HEK293 (cell line): ENCODE measurements at regions not wholly inside any gene's neighbourhood (a gene's known extent, or its start where the extent isn't known, plus 50 kb on each side); places are given as distances from the start of the nearest gene placed in this dataset.

Experiments used
- CTCF ChIA-PET: fragments of 350-600 bp; formaldehyde crosslinking; extraction: SDS; loops from one replicate; lab custom pipeline; 2021; ENCODE audit warnings: antibody characterized with exemption; lab: Yijun Ruan, JAX
- POLR2A ChIA-PET: fragments of 300-600 bp; formaldehyde crosslinking; extraction: SDS; loops from one replicate; lab custom pipeline; 2020; ENCODE audit warnings: antibody characterized with exemption, inconsistent platforms; lab: Yijun Ruan, JAX
- H3K27ac ChIP-seq: fragments of 200-500 bp; sonication (Bioruptor generic); 2 replicates; pipeline ENCODE4 v1.5.1; 2014; ENCODE audit warnings: low read depth, low read length, control low read depth, inconsistent platforms; ENCODE audit errors: extremely low read depth
- H3K36me3 ChIP-seq, 2 experiments: fragments of 200-500 bp in 1 of 2; sonication (Bioruptor generic) in 1 of 2; 1 replicate in 1 of 2; 2 replicates in 1 of 2; pipeline ENCODE4 v1.5.1; 2014 to 2017; ENCODE audit warnings: inconsistent platforms in 2 of 2, low read length in 2 of 2; ENCODE audit not compliant: control insufficient read depth in 2 of 2, insufficient read depth in 1 of 2
- H3K4me1 ChIP-seq: fragments of 200-500 bp; sonication (Bioruptor generic); 2 replicates; pipeline ENCODE4 v1.5.1; 2014; ENCODE audit warnings: mild to moderate bottlenecking, low read length, inconsistent platforms; ENCODE audit not compliant: control insufficient read depth, insufficient read depth
- H3K4me3 ChIP-seq: 2 replicates; pipeline ENCODE4 v1.5.1; 2011; ENCODE audit warnings: low read depth, mild to moderate bottlenecking, control low read depth, low read length, moderate library complexity
- H3K9me3 ChIP-seq: fragments of 200-500 bp; sonication (Bioruptor generic); 2 replicates; pipeline ENCODE4 v1.5.1; 2014; ENCODE audit warnings: low read depth, low read length, inconsistent platforms; ENCODE audit not compliant: control insufficient read depth, insufficient read depth
- ELK4 ChIP-seq: IDR thresholded peaks from 2 replicates; pipeline ENCODE4 v1.6.1; 2011; ENCODE audit warnings: mild to moderate bottlenecking, low read depth, low read length, borderline replicate concordance
- FEZF1 ChIP-seq: fragments of 450-650 bp; formaldehyde crosslinking; IDR thresholded peaks from 2 replicates; pipeline ENCODE4 v1.5.1; 2016; ENCODE audit warnings: missing biosample characterization, missing genetic modification characterization
- HOXD13 ChIP-seq: sonication (generic); formaldehyde crosslinking; IDR thresholded peaks from 2 replicates; pipeline ENCODE4 v1.8.0; 2022; ENCODE audit warnings: missing genetic modification reagents, borderline replicate concordance
- KLF17 ChIP-seq: fragments of 450-650 bp; formaldehyde crosslinking; IDR thresholded peaks from 2 replicates; pipeline ENCODE4 v1.5.1; 2016; ENCODE audit warnings: missing biosample characterization, missing genetic modification characterization
- PRDM1 ChIP-seq: fragments of 450-650 bp; formaldehyde crosslinking; IDR thresholded peaks from 2 replicates; pipeline ENCODE4; 2016; ENCODE audit warnings: missing biosample characterization, missing genetic modification characterization
- RBAK ChIP-seq: fragments of 450-650 bp; formaldehyde crosslinking; IDR thresholded peaks from 2 replicates; pipeline ENCODE4 v1.5.1; 2016; ENCODE audit warnings: missing biosample characterization, missing genetic modification characterization
- SETDB1 ChIP-seq: IDR thresholded peaks from one replicate; pipeline ENCODE4 v1.6.1; 2017; ENCODE audit warnings: mild to moderate bottlenecking, low read length, moderate library complexity, mixed read lengths; ENCODE audit not compliant: insufficient read length
- ZIC2 ChIP-seq: fragments of 450-650 bp; formaldehyde crosslinking; IDR thresholded peaks from 2 replicates; pipeline ENCODE4 v1.5.1; 2016; ENCODE audit warnings: missing biosample characterization, missing genetic modification characterization
- ZNF175 ChIP-seq: fragments of 450-650 bp; formaldehyde crosslinking; IDR thresholded peaks from 2 replicates; pipeline ENCODE4 v1.5.1; 2016; ENCODE audit warnings: missing biosample characterization, missing genetic modification characterization
- ZNF223 ChIP-seq: fragments of 450-650 bp; formaldehyde crosslinking; IDR thresholded peaks from 2 replicates; pipeline ENCODE4 v1.5.1; 2016; ENCODE audit warnings: missing biosample characterization, missing genetic modification characterization
- ZNF302 ChIP-seq: fragments of 450-650 bp; formaldehyde crosslinking; IDR thresholded peaks from 2 replicates; pipeline ENCODE4 v1.5.1; 2016; ENCODE audit warnings: missing biosample characterization, missing genetic modification characterization, low read depth
- ZNF311 ChIP-seq: fragments of 450-650 bp; formaldehyde crosslinking; IDR thresholded peaks from 2 replicates; pipeline ENCODE4 v1.5.1; 2017; ENCODE audit warnings: missing biosample characterization, missing genetic modification characterization, borderline replicate concordance
- ZNF335 ChIP-seq: fragments of 450-650 bp; formaldehyde crosslinking; conservative IDR thresholded peaks from 2 replicates; pipeline ENCODE4 v1.5.1; 2016; ENCODE audit warnings: missing biosample characterization, missing genetic modification characterization
- ZNF341 ChIP-seq: fragments of 450-650 bp; formaldehyde crosslinking; IDR thresholded peaks from 2 replicates; pipeline ENCODE4; 2016; ENCODE audit warnings: low read depth, missing biosample characterization, missing genetic modification characterization
- ZNF398 ChIP-seq: fragments of 450-650 bp; formaldehyde crosslinking; IDR thresholded peaks from 2 replicates; pipeline ENCODE4 v1.5.1; 2017; ENCODE audit warnings: missing biosample characterization, missing genetic modification characterization
- ZNF549 ChIP-seq: fragments of 450-650 bp; IDR thresholded peaks from 2 replicates; pipeline ENCODE4 v1.5.1; 2018; ENCODE audit warnings: missing biosample characterization, missing genetic modification characterization, mild to moderate bottlenecking, inconsistent platforms, moderate library complexity
- ZNF560 ChIP-seq: fragments of 450-650 bp; formaldehyde crosslinking; IDR thresholded peaks from 2 replicates; pipeline ENCODE4 v1.5.1; 2017; ENCODE audit warnings: missing biosample characterization, missing genetic modification characterization, borderline replicate concordance
- ZNF600 ChIP-seq: fragments of 450-650 bp; formaldehyde crosslinking; IDR thresholded peaks from 2 replicates; pipeline ENCODE4 v1.5.1; 2016; ENCODE audit warnings: missing biosample characterization, missing genetic modification characterization
- ZNF670 ChIP-seq: fragments of 450-650 bp; formaldehyde crosslinking; IDR thresholded peaks from 2 replicates; pipeline ENCODE4 v1.5.1; 2016; ENCODE audit warnings: missing biosample characterization, missing genetic modification characterization, low read depth
- ZNF785 ChIP-seq: fragments of 450-650 bp; formaldehyde crosslinking; IDR thresholded peaks from 2 replicates; pipeline ENCODE4 v1.5.1; 2016; ENCODE audit warnings: missing biosample characterization, missing genetic modification characterization
- ZXDB ChIP-seq: fragments of 450-650 bp; formaldehyde crosslinking; IDR thresholded peaks from 2 replicates; pipeline ENCODE4 v1.5.1; 2016; ENCODE audit warnings: missing biosample characterization, missing genetic modification characterization

- TF ChIP-seq ZNF560 (tag by site-specific recombination) (no peak), ZNF335 (tag by site-specific recombination) (no peak), ZNF223 (no peak), PRDM1 (no peak), ZNF785 (no peak), ZNF398 (tag by site-specific recombination) (no peak)
Observed at GRCh38 chr5:112626715-112627114, 111.0 kb upstream of the APC start (continued).

- no peaks in the 10 kb centered on the region for H3K36me3 ChIP-seq
- CTCF ChIA-PET: interaction anchor here (1.2 kb wide), 1 partner anchor 17 kb away, joined by 4 read pairs; no protein-coding TSS in a partner anchor
Observed at GRCh38 chr5:112628214-112628980, 109.3 kb upstream of the APC start.

GRCh38 chr5:112630246-112631009 lies 107.3 kb upstream of the APC start:
- POLR2A ChIA-PET: no interaction called here

More at GRCh38 chr5:112628214-112628980, 109.3 kb upstream of the APC start:
- POLR2A ChIA-PET: interaction anchor here (0.7 kb wide), 1 partner anchor 95 kb away, joined by 7 read pairs; no protein-coding TSS in a partner anchor
- Histone ChIP-seq H3K4me3 (no peak overlapping the region), H3K9me3 (no peaks in the 10 kb centered on the region), H3K27ac (no peak overlapping the region), H3K4me1 (peaks cover 5% of the 10 kb centered on the region; the same call in 1 of the 2 replicates)
- no peak for TF ChIP-seq RBAK (tag by site-specific recombination)
- peak; percentile 35; the same call in 1 of the 2 replicates for TF ChIP-seq ZIC2 (tag by site-specific recombination)
- TF ChIP-seq ZNF302: no peak
- TF ChIP-seq ZXDB (tag by site-specific recombination): no peak
- TF ChIP-seq PRDM1: 0 out of 2 replicates have a peak, but pooled peaks have one; percentile 28
- 0 out of 2 replicates have a peak, but pooled peaks have one; percentile 26 for TF ChIP-seq FEZF1
- TF ChIP-seq ZNF670 (tag by site-specific recombination): no peak
- no peak for TF ChIP-seq ZNF600 (tag by site-specific recombination)

More at GRCh38 chr5:112630246-112631009, 107.3 kb upstream of the APC start:
- no peak overlapping the region for H3K27ac ChIP-seq
- CTCF ChIA-PET: no interaction called here
- TF ChIP-seq ZNF549 (tag by site-specific recombination): no peak
- TF ChIP-seq ZNF341: no peak
- TF ChIP-seq ZNF335 (tag by site-specific recombination): no peak
- no peak for TF ChIP-seq KLF17 (tag by site-specific recombination)
- TF ChIP-seq HOXD13: peak; percentile 62; the same call in 1 of the 2 replicates
- no peak for TF ChIP-seq ELK4
- no peak for TF ChIP-seq ZNF311 (tag by site-specific recombination)
- no peak for TF ChIP-seq SETDB1
- no peak for TF ChIP-seq ZNF175
- peaks cover under 1% of the 10 kb centered on the region; the same call in 1 of the 2 replicates for H3K4me1 ChIP-seq
- no peaks in the 10 kb centered on the region for H3K9me3 ChIP-seq
- H3K4me3 ChIP-seq: no peak overlapping the region
- no peaks in the 10 kb centered on the region for H3K36me3 ChIP-seq
